RWPE1 (cell line): ENCODE measurements at regions not wholly inside any gene's neighbourhood (a gene's known extent, or its start where the extent isn't known, plus 50 kb on each side); places are given as distances from the start of the nearest gene placed in this dataset.

Experiments used
- CTCF ChIA-PET: fragments of 350-600 bp; sonication (Branson Sonifier 250); formaldehyde crosslinking; extraction: SDS; loops from one replicate; lab custom pipeline; 2021; lab: Yijun Ruan, JAX
- POLR2A ChIA-PET: fragments of 400-600 bp; formaldehyde crosslinking; extraction: SDS; loops from one replicate; lab custom pipeline; 2020; ENCODE audit warnings: antibody characterized with exemption; ENCODE audit not compliant: low non-redundant PET; lab: Yijun Ruan, JAX
- DNase-seq: peaks from one replicate; pipeline ENCODE4 v3.0.0; 2012; ENCODE audit warnings: low spot score
- H3K27ac ChIP-seq: fragments of 450-650 bp; 2 replicates; pipeline ENCODE4 v1.5.1; 2017
- CTCF ChIP-seq: fragments of 450-650 bp; conservative IDR thresholded peaks from 2 replicates; pipeline ENCODE4 v1.5.1; 2017; ENCODE audit warnings: low read depth, mild to moderate bottlenecking

GRCh38 chr14:65239143-65239937 lies 137.0 kb upstream of the MAX start:
- TF ChIP-seq CTCF, result no peak
- POLR2A ChIA-PET, result no interaction called here
- CTCF ChIA-PET, result interaction anchor here (0.5 to 0.6 kb wide), 2 partner anchors 146 to 419 kb away, joined by 3 read pairs; no protein-coding TSS in a partner anchor
- H3K27ac ChIP-seq, result no peak overlapping the region
- no peak for DNase-seq

- TF ChIP-seq CTCF, result no peak
- DNase-seq, result no peak
- ChIA-PET POLR2A (no interaction called here), CTCF (interaction anchor here (0.6 kb wide), 1 partner anchor 418 kb away, joined by 3 read pairs; no protein-coding TSS in a partner anchor)
- H3K27ac ChIP-seq, result no peak overlapping the region
Observed at GRCh38 chr14:65239938-65240296, 137.6 kb upstream of the MAX start.

GRCh38 chr14:65241125-65241752 lies 138.9 kb upstream of the MAX start:
- ChIA-PET POLR2A (no interaction called here), CTCF (interaction anchor here (0.7 kb wide), 1 partner anchor 259 kb away, joined by 3 read pairs; no protein-coding TSS in a partner anchor)

GRCh38 chr14:65242732-65243134 lies 140.4 kb upstream of the MAX start:
- TF ChIP-seq CTCF, result no peak
- CTCF ChIA-PET, result no interaction called here
- POLR2A ChIA-PET, result no interaction called here
- no peak overlapping the region for H3K27ac ChIP-seq
- DNase-seq, result no peak

More at GRCh38 chr14:65241125-65241752, 138.9 kb upstream of the MAX start:
- H3K27ac ChIP-seq, result no peak overlapping the region
- no peak for TF ChIP-seq CTCF
- DNase-seq, result no peak

GRCh38 chr14:65243766-65244442 lies 141.6 kb upstream of the MAX start:
- DNase-seq, result no peak
- ChIA-PET POLR2A (no interaction called here), CTCF (interaction anchor here (0.5 kb wide), 1 partner anchor 30 kb away, joined by 3 read pairs; no protein-coding TSS in a partner anchor)

More at GRCh38 chr14:65243766-65244442, 141.6 kb upstream of the MAX start:
- no peak for TF ChIP-seq CTCF
- no peak overlapping the region for H3K27ac ChIP-seq
